ENCODE measurements at regions not wholly inside any gene's neighbourhood (a gene's known extent, or its start where the extent isn't known, plus 50 kb on each side); places are given as distances from the start of the nearest gene placed in this dataset.

GRCh38 chr4:42306221-42307109 is 90.8 kb upstream of the SHISA3 start:
- TF ChIP-seq TARDBP (IDR thresholded peaks at IDR 0.05) (no peak), FOXM1 (IDR thresholded peaks at IDR 0.05; ENCODE audit: borderline replicate concordance) (no peak), PKNOX1 (IDR thresholded peaks at IDR 0.05) (no peak), SP1 (IDR thresholded peaks at IDR 0.05) (no peak), ZNF384 (IDR thresholded peaks at IDR 0.05) (no peak), BHLHE40 (IDR thresholded peaks at IDR 0.05; ENCODE audit: borderline replicate concordance) (no peak), L3MBTL2 (conservative IDR thresholded peaks at IDR 0.05) (no peak), SUZ12 (IDR thresholded peaks at IDR 0.05) (no peak), FOXK2 (IDR thresholded peaks at IDR 0.05) (no peak), HDGF (IDR thresholded peaks at IDR 0.05; ENCODE audit: borderline replicate concordance) (no peak), LEF1 (IDR thresholded peaks at IDR 0.05; ENCODE audit: borderline replicate concordance) (no peak), CTBP1 (IDR thresholded peaks at IDR 0.05; ENCODE audit: borderline replicate concordance) (no peak), ELF4 (IDR thresholded peaks at IDR 0.05) (no peak), FOXA1 (IDR thresholded peaks at IDR 0.05) (no peak)
